ENCODE measurements at regions not wholly inside any gene's neighbourhood (a gene's known extent, or its start where the extent isn't known, plus 50 kb on each side); places are given as distances from the start of the nearest gene placed in this dataset.

- H3K4me3 ChIP-seq (ENCODE audit: low read depth, low read length), result no peak overlapping the region
- TF ChIP-seq MYC (IDR thresholded peaks at IDR 0.05; ENCODE audit: low read depth, low read length) (no peak), CTCF (IDR thresholded peaks at IDR 0.05; ENCODE audit: low read depth, low read length) (no peak), MAX (IDR thresholded peaks at IDR 0.05; ENCODE audit: low read depth, low read length) (no peak)
- no peak for DNase-seq (ENCODE audit: low read depth)
Observed at GRCh38 chr1:104946558-104947210, 1197.0 kb downstream of the AMY1C start.

DNA sequence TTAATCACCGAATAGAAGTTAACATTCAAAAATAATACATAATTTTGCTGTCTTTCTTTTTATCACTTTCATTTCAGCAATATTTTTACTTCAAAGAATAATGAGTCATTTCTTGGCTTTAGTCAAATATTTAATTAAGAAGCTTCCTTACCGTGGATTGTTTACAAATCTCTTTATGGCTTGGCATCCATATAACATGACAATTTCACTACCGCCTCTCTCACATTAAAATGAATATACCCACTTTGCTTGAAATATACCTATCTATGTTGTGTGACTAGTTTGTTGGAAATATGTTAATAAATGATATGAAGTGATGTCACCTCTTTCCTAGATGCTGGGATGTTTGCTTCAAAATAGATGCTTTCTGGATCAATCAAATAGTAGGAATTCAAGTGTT, 1203.9 kb downstream of the AMY1C start:
- no peak for DNase-seq (ENCODE audit: low read depth)
- no peak overlapping the region for H3K4me3 ChIP-seq (ENCODE audit: low read depth, low read length)
- TF ChIP-seq MYC (IDR thresholded peaks at IDR 0.05; ENCODE audit: low read depth, low read length) (no peak), MAX (IDR thresholded peaks at IDR 0.05; ENCODE audit: low read depth, low read length) (no peak), POLR2A (IDR thresholded peaks at IDR 0.05; ENCODE audit: extremely low read depth, insufficient read length) (no peak), CTCF (IDR thresholded peaks at IDR 0.05; ENCODE audit: low read depth, low read length) (no peak)

DNA sequence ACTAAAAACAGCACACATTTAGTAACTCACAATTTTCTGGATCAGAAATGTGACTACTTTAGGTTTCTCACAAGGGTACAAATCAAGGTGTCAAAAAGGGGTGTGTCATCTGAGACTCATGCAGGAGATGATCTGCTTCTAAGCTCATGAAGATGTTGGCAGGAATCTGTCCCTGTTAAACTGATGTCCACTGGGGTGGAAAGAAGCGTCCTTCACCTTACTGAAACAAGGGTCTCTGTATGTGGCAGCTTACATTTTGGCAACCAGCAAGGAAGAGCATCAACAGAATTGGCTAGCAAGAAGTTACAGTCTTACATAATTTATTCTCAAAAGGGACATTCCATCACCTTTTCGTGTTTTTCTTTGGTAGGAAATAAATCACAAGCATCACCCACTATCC, 1223.8 kb downstream of the AMY1C start:
- no peak overlapping the region for H3K4me3 ChIP-seq (ENCODE audit: low read depth, low read length)
- no peak for TF ChIP-seq MAX (IDR thresholded peaks at IDR 0.05; ENCODE audit: low read depth, low read length)
- TF ChIP-seq MYC (IDR thresholded peaks at IDR 0.05; ENCODE audit: low read depth, low read length), result no peak
- no peak for TF ChIP-seq POLR2A (IDR thresholded peaks at IDR 0.05; ENCODE audit: extremely low read depth, insufficient read length)
- TF ChIP-seq CTCF (IDR thresholded peaks at IDR 0.05; ENCODE audit: low read depth, low read length), result no peak
- DNase-seq (ENCODE audit: low read depth), result no peak

DNA sequence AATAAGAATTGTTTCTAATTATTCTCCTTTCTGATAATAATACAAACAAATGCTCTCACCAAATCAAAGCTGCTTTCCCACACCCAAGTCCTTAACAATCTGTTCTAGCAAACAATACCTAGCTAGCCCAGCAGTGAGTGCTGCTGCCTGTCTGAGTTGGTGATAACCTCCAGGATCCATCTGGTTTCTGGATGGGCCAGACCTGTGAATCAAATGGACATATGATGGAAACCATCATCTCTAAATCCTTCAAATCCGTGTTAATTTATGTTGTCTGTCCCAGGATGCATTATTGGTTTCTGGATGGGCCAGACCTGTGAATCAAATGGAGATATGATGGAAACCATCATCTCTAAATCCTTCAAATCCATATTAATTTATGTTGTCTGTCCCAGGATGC, 1230.0 kb downstream of the AMY1C start:
- TF ChIP-seq CTCF (IDR thresholded peaks at IDR 0.05; ENCODE audit: low read depth, low read length), result no peak
- no peak for TF ChIP-seq MYC (IDR thresholded peaks at IDR 0.05; ENCODE audit: low read depth, low read length)
- TF ChIP-seq POLR2A (IDR thresholded peaks at IDR 0.05; ENCODE audit: extremely low read depth, insufficient read length), result no peak
- TF ChIP-seq MAX (IDR thresholded peaks at IDR 0.05; ENCODE audit: low read depth, low read length), result no peak
- no peak overlapping the region for H3K4me3 ChIP-seq (ENCODE audit: low read depth, low read length)
- DNase-seq (ENCODE audit: low read depth), result no peak

DNA sequence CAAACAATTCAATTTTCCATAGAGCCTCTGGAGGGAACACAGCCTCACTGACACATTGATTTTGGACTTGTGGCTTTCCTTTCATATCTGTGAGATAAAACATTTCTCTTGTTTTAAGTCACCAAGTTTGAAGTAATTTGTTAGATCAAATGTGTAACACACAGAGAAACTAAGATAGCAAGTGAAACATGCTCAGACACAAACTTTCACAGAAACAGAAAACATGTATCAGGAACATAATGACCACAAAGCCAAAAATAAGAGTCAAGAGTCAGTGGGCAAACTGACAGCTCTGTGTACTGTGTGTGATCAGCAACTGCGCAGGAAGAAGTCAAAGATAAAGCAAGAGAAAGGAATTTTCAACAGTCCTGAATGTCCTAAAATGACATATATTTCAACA, 1237.5 kb downstream of the AMY1C start:
- no peak overlapping the region for H3K4me3 ChIP-seq (ENCODE audit: low read depth, low read length)
- DNase-seq (ENCODE audit: low read depth), result no peak
- TF ChIP-seq POLR2A (IDR thresholded peaks at IDR 0.05; ENCODE audit: extremely low read depth, insufficient read length), result no peak

GRCh38 chr1:104989012-104989411, 1239.3 kb downstream of the AMY1C start:
- DNase-seq (ENCODE audit: low read depth), result no peak
- no peak overlapping the region for H3K4me3 ChIP-seq (ENCODE audit: low read depth, low read length)
- TF ChIP-seq MAX (IDR thresholded peaks at IDR 0.05; ENCODE audit: low read depth, low read length) (no peak), CTCF (IDR thresholded peaks at IDR 0.05; ENCODE audit: low read depth, low read length) (no peak), MYC (IDR thresholded peaks at IDR 0.05; ENCODE audit: low read depth, low read length) (no peak), POLR2A (IDR thresholded peaks at IDR 0.05; ENCODE audit: extremely low read depth, insufficient read length) (no peak)
